HepG2 (cell line): ENCODE measurements at regions not wholly inside any gene's neighbourhood (a gene's known extent, or its start where the extent isn't known, plus 50 kb on each side); places are given as distances from the start of the nearest gene placed in this dataset.

Experiments
- ATAC-seq: fragments of 200-7000 bp; cut with Tn5 transposase; 3 replicates; pipeline ENCODE4 v1.9.1; 2020; ENCODE audit warnings: mild to moderate bottlenecking, moderate library complexity
- BruUV-seq: library from RNA; stranded (reverse); fragments of 400-500 nt; replicated peaks from 2 replicates; lab custom pipeline; 2021; lab: Mats Ljungman, UMichigan
- CTCF ChIA-PET: fragments of 300-600 bp; formaldehyde crosslinking; extraction: SDS; loops from one replicate; lab custom pipeline; 2021; ENCODE audit warnings: low total read pairs, inconsistent platforms, low intra/inter-chr PET ratio; lab: Yijun Ruan, JAX
- POLR2A ChIA-PET: fragments of 350-600 bp; sonication (Branson Sonifier 250); formaldehyde crosslinking; loops from one replicate; lab custom pipeline; 2020; ENCODE audit warnings: antibody characterized with exemption, inconsistent platforms; lab: Yijun Ruan, JAX
- DNase-seq: peaks from one replicate; pipeline ENCODE4 v3.0.0-alpha.2; 2015; ENCODE audit warnings: low spot score
- FAIRE-seq: peaks from 3 replicates; lab custom pipeline; 2011; peaks lifted over from hg19 to GRCh38; lab: Jason Lieb, UNC
- H2AFZ ChIP-seq: one replicate; pipeline ENCODE4 v1.6.1; 2011; ENCODE audit warnings: low read length, inconsistent platforms
- H3K27ac ChIP-seq: fragments of 300-600 bp; 3 replicates; pipeline ENCODE4 v1.8.0; 2011; ENCODE audit warnings: mixed run types, mild to moderate bottlenecking, mixed read lengths, low read length, inconsistent platforms; ENCODE audit not compliant: insufficient read depth; ENCODE audit errors: extremely low read length
- H3K27me3 ChIP-seq, 2 experiments: fragments of 200-600 bp in 1 of 2; 2 replicates in 1 of 2; 3 replicates in 1 of 2; pipeline versions ENCODE4 v1.6.0 to v1.8.0; 2011; ENCODE audit warnings: low read length in 2 of 2, mild to moderate bottlenecking in 2 of 2, moderate library complexity in 2 of 2, inconsistent platforms in 1 of 2; ENCODE audit not compliant: insufficient read depth in 2 of 2, control insufficient read depth in 1 of 2
- H3K36me3 ChIP-seq, 2 experiments: fragments of 200-600 bp in 1 of 2; replicated peaks in 1 of 2; 2 replicates in 1 of 2; 3 replicates in 1 of 2; pipeline versions ENCODE4 v1.5.1 to v1.8.0; 2011; ENCODE audit warnings: low read length in 2 of 2, inconsistent platforms in 1 of 2; ENCODE audit not compliant: insufficient read depth in 2 of 2, control insufficient read depth in 1 of 2
- H3K4me1 ChIP-seq: 2 replicates; pipeline ENCODE4 v1.5.1; 2012; ENCODE audit warnings: low read length, inconsistent platforms; ENCODE audit not compliant: insufficient read depth
- H3K4me2 ChIP-seq: 2 replicates; pipeline ENCODE4 v1.6.0; 2011; ENCODE audit warnings: low read depth, low read length, inconsistent platforms
- H3K4me3 ChIP-seq, 3 experiments: fragments of 200-600 bp in 1 of 3; sonication (generic), shearing (Covaris generic) in 1 of 3; replicated peaks in 1 of 3; 2 replicates each; pipeline ENCODE4 v1.5.1; 2011 to 2016; ENCODE audit warnings: low read length in 3 of 3, inconsistent platforms in 2 of 3, low read depth in 2 of 3, mild to moderate bottlenecking in 2 of 3, control low read depth in 1 of 3, mixed read lengths in 1 of 3; ENCODE audit not compliant: insufficient read depth in 1 of 3
- H3K79me2 ChIP-seq: one replicate; pipeline ENCODE4 v1.6.1; 2011; ENCODE audit warnings: low read length, inconsistent platforms; ENCODE audit not compliant: insufficient read depth
- H3K9ac ChIP-seq: 2 replicates; pipeline ENCODE4 v1.6.0; 2011; ENCODE audit warnings: mild to moderate bottlenecking, low read depth, low read length, inconsistent platforms; ENCODE audit not compliant: insufficient read depth
- H3K9me3 ChIP-seq: 2 replicates; pipeline ENCODE4 v1.5.1; 2012; ENCODE audit warnings: mild to moderate bottlenecking, low read length
- H4K20me1 ChIP-seq: 2 replicates; pipeline ENCODE4 v1.6.0; 2011; ENCODE audit warnings: inconsistent platforms, mild to moderate bottlenecking, low read length, moderate library complexity; ENCODE audit not compliant: insufficient read depth
- ELF3 ChIP-seq: IDR thresholded peaks from 2 replicates; pipeline ENCODE4 v1.6.1; 2016; ENCODE audit warnings: missing genetic modification reagents, missing compliant biosample characterization
- HOXA7 ChIP-seq: sonication (generic); formaldehyde crosslinking; IDR thresholded peaks from 2 replicates; pipeline ENCODE4 v1.8.1; 2022; ENCODE audit warnings: mild to moderate bottlenecking, missing genetic modification reagents, moderate library complexity
- NFYB ChIP-seq: sonication (generic); formaldehyde crosslinking; IDR thresholded peaks from 2 replicates; pipeline ENCODE4 v1.4.0; 2020; ENCODE audit warnings: missing genetic modification reagents
- PAX8 ChIP-seq: sonication (generic); formaldehyde crosslinking; IDR thresholded peaks from 2 replicates; pipeline ENCODE4 v1.8.0; 2022; ENCODE audit warnings: mild to moderate bottlenecking, missing genetic modification reagents, borderline replicate concordance
- RORA ChIP-seq: sonication (generic); formaldehyde crosslinking; IDR thresholded peaks from 2 replicates; pipeline ENCODE4 v1.5.0; 2020; ENCODE audit warnings: mild to moderate bottlenecking, missing genetic modification reagents, moderate library complexity
- SPEN ChIP-seq: sonication (generic); formaldehyde crosslinking; IDR thresholded peaks from 2 replicates; pipeline ENCODE4 v1.5.1; 2020; ENCODE audit warnings: low read depth, mild to moderate bottlenecking, missing genetic modification reagents
- TAF1 ChIP-seq: sonication (generic); formaldehyde crosslinking; IDR thresholded peaks from 2 replicates; pipeline ENCODE4 v1.4.0; 2020; ENCODE audit warnings: missing genetic modification reagents
- TEF ChIP-seq: sonication (generic); formaldehyde crosslinking; IDR thresholded peaks from 2 replicates; pipeline ENCODE4 v1.5.0; 2020; ENCODE audit warnings: missing genetic modification reagents
- THAP9 ChIP-seq: sonication (generic); formaldehyde crosslinking; IDR thresholded peaks from 2 replicates; pipeline ENCODE4; 2020; ENCODE audit warnings: missing genetic modification reagents, mild to moderate bottlenecking, borderline replicate concordance
- ZKSCAN8 ChIP-seq: IDR thresholded peaks from 2 replicates; pipeline ENCODE4 v1.6.1; 2016; ENCODE audit warnings: borderline replicate concordance, missing genetic modification reagents, missing compliant biosample characterization
- ZNF275 ChIP-seq: sonication (generic); formaldehyde crosslinking; IDR thresholded peaks from 2 replicates; pipeline ENCODE4 v1.8.0; 2022; ENCODE audit warnings: missing genetic modification reagents, mild to moderate bottlenecking, inconsistent platforms, borderline replicate concordance
- ZNF552 ChIP-seq: sonication (generic); formaldehyde crosslinking; IDR thresholded peaks from 2 replicates; pipeline ENCODE4 v1.9.0; 2022; ENCODE audit warnings: missing genetic modification reagents, mild to moderate bottlenecking, borderline replicate concordance
- ZNF891 ChIP-seq: sonication (generic); formaldehyde crosslinking; IDR thresholded peaks from 2 replicates; pipeline ENCODE4 v1.5.0; 2020; ENCODE audit warnings: mild to moderate bottlenecking, missing genetic modification reagents
- WGBS: methylation state at CpG from one replicate; pipeline ENCODE4 v1.1.6; 2017; ENCODE audit warnings: low lambda C conversion rate; 5-methylcytosine and 5-hydroxymethylcytosine counted together
- in situ Hi-C: cut with HindIII; loops from 2 replicates; pipeline ENCODE4 v1.10.0; 2017; ENCODE audit warnings: low pct_unique_long_range_greater_than_20kb; ENCODE audit not compliant: extremely low pct_ligation_motif_present
- intact Hi-C: fragments of 100-400 bp; cut with micrococcal nuclease; formaldehyde crosslinking; loops from one replicate; pipeline ENCODE4 v1.10.0; 2022; ENCODE audit not compliant: unreplicated experiment

- Histone ChIP-seq H3K4me2 (no peak overlapping the region), H3K9ac (no peak overlapping the region), H3K4me3 (no peak overlapping the region), H2AFZ (no peak overlapping the region), H3K4me1 (no peaks in the 10 kb centered on the region), H3K27ac (no peak overlapping the region), H3K9me3 (no peaks in the 10 kb centered on the region), H4K20me1 (no peaks in the 10 kb centered on the region), H3K36me3 (no peaks in the 10 kb centered on the region), H3K79me2 (no peaks in the 10 kb centered on the region), H3K27me3 (peaks cover 0 to 4% of the 10 kb centered on the region in 2 experiments; a peak in 2 of 5 replicates)
- TF ChIP-seq HOXA7 (CRISPR knock-in tag) = no peak
- TF ChIP-seq ZNF552 (CRISPR knock-in tag) = no peak
- TF ChIP-seq THAP9 (CRISPR knock-in tag) = no peak
- TF ChIP-seq PAX8 (CRISPR knock-in tag) = no peak
- TF ChIP-seq ELF3 (CRISPR knock-in tag) = no peak
- FAIRE-seq (no peak), DNase-seq (no peak), ATAC-seq (no peak)
- no TSS peak for BruUV-seq
- ChIA-PET CTCF (no interaction called here), POLR2A (no interaction called here)
- 2% methylated on average over 4 of the region's 4 CpGs for WGBS
- intact Hi-C loops (no loop called here), in situ Hi-C loops (no loop called here)
Measured at GRCh38 chr2:206886696-206887095, 52.6 kb upstream of the CPO start.

GRCh38 chr2:206887745-206888144 is 51.6 kb upstream of the CPO start:
- Histone ChIP-seq H2AFZ (no peak overlapping the region), H3K4me2 (no peak overlapping the region), H3K27me3 (no peaks in the 10 kb centered on the region; a peak in 1 of 5 replicates), H3K4me1 (no peaks in the 10 kb centered on the region), H3K27ac (no peak overlapping the region), H4K20me1 (no peaks in the 10 kb centered on the region), H3K4me3 (no peak overlapping the region), H3K9me3 (no peaks in the 10 kb centered on the region), H3K36me3 (no peaks in the 10 kb centered on the region), H3K79me2 (no peaks in the 10 kb centered on the region), H3K9ac (no peak overlapping the region)
- no peak for ATAC-seq
- FAIRE-seq = no peak
- TF ChIP-seq ZNF891 (CRISPR knock-in tag) (no peak), ZNF275 (CRISPR knock-in tag) (no peak), SPEN (CRISPR knock-in tag) (no peak), RORA (CRISPR knock-in tag) (no peak), TAF1 (CRISPR knock-in tag) (no peak), TEF (CRISPR knock-in tag) (no peak), NFYB (CRISPR knock-in tag) (no peak), ZKSCAN8 (CRISPR knock-in tag) (no peak)
- ChIA-PET POLR2A (no interaction called here), CTCF (no interaction called here)
- WGBS = 0% methylated on average over 1 of the region's 1 CpG
- intact Hi-C loops (no loop called here), in situ Hi-C loops (no loop called here)
- no peak for DNase-seq
- BruUV-seq = no TSS peak
